ENCODE measurements at regions not wholly inside any gene's neighbourhood (a gene's known extent, or its start where the extent isn't known, plus 50 kb on each side); places are given as distances from the start of the nearest gene placed in this dataset.
A peak's percentile ranks its signal among the peaks of the same experiment; 100 is the strongest.

GRCh38 chrX:23554304-23554703, 113.0 kb upstream of the PRDX4 start:
- in situ Hi-C loops (cut with MboI; ENCODE audit: low sequenced_read_pairs): no loop called here
- TF ChIP-seq POLR2A (IDR thresholded peaks at IDR 0.05; ENCODE audit: low read depth, low read length) (no peak), CTCF (conservative IDR thresholded peaks at IDR 0.05; ENCODE audit: low read depth, low read length) (peak; percentile 57), RAD21 (IDR thresholded peaks at IDR 0.05; ENCODE audit: low read length) (peak; percentile 53), RCOR1 (IDR thresholded peaks at IDR 0.05; ENCODE audit: insufficient replicate concordance, low read length) (no peak), NFE2L2 (IDR thresholded peaks at IDR 0.05; ENCODE audit: low read depth, low read length) (no peak), CHD1 (IDR thresholded peaks at IDR 0.05; ENCODE audit: low read depth, low read length) (no peak), RFX5 (IDR thresholded peaks at IDR 0.05; ENCODE audit: low read depth, low read length) (no peak), SMC3 (IDR thresholded peaks at IDR 0.05; ENCODE audit: low read depth, low read length) (peak; percentile 41; the same call in 1 of the 2 replicates), ELK1 (IDR thresholded peaks at IDR 0.05; ENCODE audit: borderline replicate concordance, low read depth, low read length) (no peak), FOS (IDR thresholded peaks at IDR 0.05; ENCODE audit: low read depth, low read length) (no peak)
- Histone ChIP-seq H2AK5ac (ENCODE audit: low read depth, low read length) (no peak overlapping the region), H3K9ac (ENCODE audit: low read depth, low read length) (no peak overlapping the region), H3K4ac (ENCODE audit: low read depth, low read length) (no peak overlapping the region), H3K27ac (ENCODE audit: insufficient read depth, low read length) (no peak overlapping the region), H4K20me1 (ENCODE audit: insufficient read depth, low read length) (no peaks in the 10 kb centered on the region), H3K9me1 (ENCODE audit: insufficient read depth, low read length) (no peaks in the 10 kb centered on the region), H2BK20ac (ENCODE audit: low read depth, low read length) (no peak overlapping the region), H3K9me3 (ENCODE audit: control insufficient read depth, insufficient read depth, low read length) (peaks cover 4% of the 10 kb centered on the region), H2AK9ac (replicated peaks; ENCODE audit: low read depth, low read length, poor library complexity) (no peak overlapping the region), H3K36me3 (ENCODE audit: control insufficient read depth, insufficient read depth, low read length) (no peaks in the 10 kb centered on the region), H3K4me3 (ENCODE audit: insufficient read depth, low read depth, low read length) (no peak overlapping the region), H3K23ac (ENCODE audit: low read depth, low read length) (no peak overlapping the region), H3K4me1 (ENCODE audit: control insufficient read depth, insufficient read depth, low read length) (no peaks in the 10 kb centered on the region), H4K8ac (ENCODE audit: low read depth in 2 of 2, low read length in 2 of 2) (no peak overlapping the region), H3K14ac (replicated peaks; ENCODE audit: low read depth, low read length) (no peak overlapping the region), H3K79me1 (ENCODE audit: low read depth in 1 of 2, low read length in 2 of 2) (no peaks in the 10 kb centered on the region), H3K4me2 (ENCODE audit: low read depth, low read length) (no peak overlapping the region), H2BK15ac (ENCODE audit: low read depth, low read length) (no peak overlapping the region), H4K91ac (ENCODE audit: insufficient read depth, low read depth, low read length) (no peak overlapping the region), H3K56ac (ENCODE audit: extremely low read depth, insufficient read depth, low read length) (no peak overlapping the region), H2AFZ (replicated peaks; ENCODE audit: low read length, poor library complexity) (no peak overlapping the region), H2BK5ac (ENCODE audit: low read depth, low read length, poor library complexity, severe bottlenecking) (no peak overlapping the region), H3K18ac (ENCODE audit: low read depth, low read length) (no peak overlapping the region), H2BK120ac (ENCODE audit: low read depth, low read length) (no peak overlapping the region), H4K5ac (ENCODE audit: low read depth, low read length) (no peak overlapping the region), H3K27me3 (ENCODE audit: control insufficient read depth, insufficient read depth, low read length) (no peaks in the 10 kb centered on the region)
- dilution Hi-C loops (cut with HindIII; ENCODE audit: low sequenced_read_pairs, unreplicated experiment): no loop called here
- intact Hi-C loops (cut with micrococcal nuclease): loop anchor here (2.0 kb wide), 3 partner anchors 1418 to 1570 kb away; no protein-coding TSS in a partner anchor
- ChIA-PET CTCF (interaction anchor here (0.8 kb wide), 1 partner anchor 1569 kb away, joined by 3 read pairs; no protein-coding TSS in a partner anchor), POLR2A (ENCODE audit: unreplicated experiment) (no interaction called here)
- WGBS, 2 experiments (ENCODE audit: extremely low coverage in 2 of 2, insufficient read length in 1 of 2): no CpG with 5 or more reads among the region's 3 CpGs
- 0 out of 2 replicates have a peak, but pooled peaks have one; percentile 40 for ATAC-seq (ENCODE audit: low read depth)
- peak; percentile 50 for DNase-seq
- no TSS peak for BruUV-seq (replicated peaks)
